Erythroblast (primary cell): ENCODE measurements at regions not wholly inside any gene's neighbourhood (a gene's known extent, or its start where the extent isn't known, plus 50 kb on each side); places are given as distances from the start of the nearest gene placed in this dataset.
"Not testable (repeated sequence)": the region's sequence is repeated elsewhere in the genome, so short reads cannot be mapped to it uniquely, and the experiment has no call there.

Experiments
- DNase-seq, 2 experiments: peaks; one replicate each; lab custom pipeline; 2025; lab: John Stamatoyannopoulos, UW
- GATA1 ChIP-seq: IDR thresholded peaks from 2 replicates; pipeline ENCODE4 v1.6.1; 2011; ENCODE audit warnings: low read depth, mild to moderate bottlenecking, control low read depth, low read length, moderate library complexity
- POLR2A ChIP-seq: IDR thresholded peaks from 2 replicates; pipeline ENCODE4 v1.6.1; 2011; ENCODE audit warnings: mild to moderate bottlenecking, low read length

GRCh38 chr3:89679686-89680085 is 572.3 kb downstream of the EPHA3 start:
- no peak for DNase-seq
- TF ChIP-seq POLR2A (no peak), GATA1 (no peak)

- no peak for TF ChIP-seq POLR2A
- no peak for TF ChIP-seq GATA1
- no peak for DNase-seq
Observed at GRCh38 chr3:89682556-89682955, 575.1 kb downstream of the EPHA3 start.

DNA sequence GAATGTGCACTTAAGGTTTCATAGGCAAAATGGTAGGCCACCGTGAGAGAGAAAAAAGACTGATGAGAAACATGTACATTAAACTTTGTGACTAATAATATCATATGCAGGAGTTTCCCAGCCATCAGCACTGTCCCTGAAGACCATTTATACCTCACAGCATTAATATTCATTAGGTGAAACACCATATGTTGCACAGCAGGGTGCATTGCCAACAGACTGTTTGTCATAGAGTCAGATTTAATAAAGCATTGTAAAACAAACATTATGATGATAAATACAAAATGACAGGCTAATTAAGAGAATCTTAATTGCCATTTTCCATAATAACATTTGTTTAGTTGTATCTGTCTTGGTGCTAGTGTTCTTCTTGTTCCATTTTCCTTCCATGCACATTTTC is 578.3 kb downstream of the EPHA3 start:
- no peak for TF ChIP-seq GATA1
- TF ChIP-seq POLR2A, result no peak

DNA sequence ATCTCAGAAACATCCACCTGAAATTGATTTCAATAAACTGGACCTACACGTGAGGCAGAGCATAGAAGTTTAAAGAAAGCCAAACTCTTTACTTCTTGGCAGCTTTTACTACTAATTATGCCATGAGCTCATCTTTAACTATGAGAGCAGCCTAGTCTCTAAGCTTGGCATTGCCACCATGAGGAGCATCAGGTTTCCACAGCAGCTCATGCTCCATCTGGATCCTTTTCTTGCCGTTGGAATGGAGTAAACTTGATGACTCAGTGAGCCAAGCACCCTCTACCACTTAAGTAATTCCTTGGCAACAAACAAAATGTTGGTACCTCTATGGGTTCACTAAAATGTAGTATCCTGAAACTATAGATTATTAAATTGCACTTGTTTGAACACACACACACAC is 583.2 kb downstream of the EPHA3 start:
- DNase-seq, result no peak
- no peak for TF ChIP-seq POLR2A
- TF ChIP-seq GATA1, result no peak

More for the DNA sequence above, 578.3 kb downstream of the EPHA3 start:
- no peak for DNase-seq

DNA sequence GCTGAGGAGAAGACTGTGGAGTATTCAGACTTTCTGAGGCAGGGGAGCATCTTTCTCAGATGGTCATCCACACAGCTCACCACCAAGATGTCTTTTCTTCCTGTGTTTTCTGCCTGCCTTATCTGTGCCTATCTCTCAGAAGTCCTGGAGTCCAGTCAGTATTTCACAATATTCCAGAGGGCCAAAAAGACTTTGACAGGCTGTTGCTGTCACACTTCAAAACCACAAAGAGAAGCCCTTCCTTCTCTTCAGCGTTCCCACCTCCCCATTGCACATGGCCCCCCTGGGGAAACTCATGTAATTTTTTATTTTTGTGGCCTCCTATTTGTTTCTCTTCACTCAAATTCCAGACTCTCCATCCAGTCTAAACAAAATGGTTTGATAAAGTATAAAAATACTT is 585.2 kb downstream of the EPHA3 start:
- TF ChIP-seq GATA1 (no peak), POLR2A (no peak)
- no peak for DNase-seq

- TF ChIP-seq POLR2A, result no peak
- no peak for TF ChIP-seq GATA1
- DNase-seq, result no peak
Observed at GRCh38 chr3:89697321-89697916, 590.0 kb downstream of the EPHA3 start.

DNA sequence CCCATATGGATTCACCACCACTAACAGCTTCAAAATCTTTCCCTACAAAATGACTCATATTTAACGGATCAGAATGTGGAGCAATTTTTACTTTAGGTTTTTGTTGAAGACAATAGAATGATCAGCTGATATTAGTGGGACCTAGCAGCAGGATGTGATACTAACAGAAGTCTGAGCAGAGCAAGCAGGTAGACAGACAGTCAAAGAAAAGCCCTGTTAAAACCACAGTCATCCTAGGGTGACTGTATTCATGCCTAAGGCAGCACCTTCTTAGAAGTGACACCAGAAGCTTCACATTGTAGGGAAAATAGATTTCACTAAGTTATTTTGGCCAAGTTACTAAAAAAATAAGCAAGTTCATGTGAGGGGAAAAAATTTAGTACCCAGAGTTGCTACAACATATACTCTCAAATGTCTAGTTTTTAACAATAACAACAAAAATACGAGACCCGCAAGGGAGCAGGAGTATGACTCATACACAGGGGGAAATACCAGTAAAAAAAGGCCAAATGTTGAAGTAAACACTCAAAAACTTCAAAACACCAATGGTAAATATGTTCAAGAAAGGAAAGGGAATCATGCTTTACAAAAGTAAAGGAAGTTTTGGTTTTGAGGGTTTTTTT is 590.9 kb downstream of the EPHA3 start:
- no peak for TF ChIP-seq GATA1
- TF ChIP-seq POLR2A, result no peak
- DNase-seq, result no peak

GRCh38 chr3:89699229-89699628 is 591.8 kb downstream of the EPHA3 start:
- no peak for TF ChIP-seq POLR2A
- no peak for TF ChIP-seq GATA1
- no peak for DNase-seq

DNA sequence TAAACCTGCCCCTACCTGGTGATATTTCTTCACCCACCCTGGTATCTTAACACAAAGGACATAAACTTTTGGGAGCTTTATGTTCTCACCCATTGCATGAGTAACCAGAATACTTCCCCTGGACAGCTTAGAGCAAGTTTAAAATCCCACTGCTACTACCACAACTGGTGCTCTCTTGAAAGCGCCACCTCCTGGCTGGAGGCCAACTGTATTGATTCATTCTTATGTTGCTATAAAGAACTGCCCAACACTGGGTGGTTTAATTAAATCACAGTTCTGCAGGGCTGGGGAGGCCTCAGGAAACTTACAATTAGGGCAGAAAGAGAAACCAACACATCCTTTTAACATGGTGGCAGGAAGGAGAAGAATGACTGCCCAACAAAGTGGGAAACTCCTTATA is 592.4 kb downstream of the EPHA3 start:
- TF ChIP-seq POLR2A (no peak), GATA1 (no peak)
- no peak for DNase-seq

GRCh38 chr3:89702404-89702803 is 595.0 kb downstream of the EPHA3 start:
- TF ChIP-seq GATA1 (no peak), POLR2A (no peak)
- DNase-seq, result no peak

DNA sequence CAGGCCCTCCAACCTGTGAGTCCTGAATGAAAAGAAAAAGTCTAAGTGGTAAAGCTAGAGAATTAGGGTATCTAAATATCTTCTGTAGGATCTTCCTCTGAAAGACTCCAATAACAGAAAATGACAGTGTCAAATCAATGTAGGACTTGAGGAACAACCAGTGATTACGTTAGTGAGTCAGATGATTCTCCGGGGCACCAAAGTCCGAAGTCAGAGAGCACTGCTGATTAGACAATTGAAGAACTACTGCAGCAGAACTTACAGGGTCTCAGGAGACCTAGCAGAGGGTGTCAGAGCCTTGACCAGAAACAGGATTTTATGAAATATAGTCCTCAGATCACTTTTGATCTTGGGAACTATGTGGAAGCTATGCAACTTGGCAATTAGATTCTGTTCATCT is 605.8 kb downstream of the EPHA3 start:
- TF ChIP-seq GATA1, result no peak
- no peak for TF ChIP-seq POLR2A
- no peak for DNase-seq

DNA sequence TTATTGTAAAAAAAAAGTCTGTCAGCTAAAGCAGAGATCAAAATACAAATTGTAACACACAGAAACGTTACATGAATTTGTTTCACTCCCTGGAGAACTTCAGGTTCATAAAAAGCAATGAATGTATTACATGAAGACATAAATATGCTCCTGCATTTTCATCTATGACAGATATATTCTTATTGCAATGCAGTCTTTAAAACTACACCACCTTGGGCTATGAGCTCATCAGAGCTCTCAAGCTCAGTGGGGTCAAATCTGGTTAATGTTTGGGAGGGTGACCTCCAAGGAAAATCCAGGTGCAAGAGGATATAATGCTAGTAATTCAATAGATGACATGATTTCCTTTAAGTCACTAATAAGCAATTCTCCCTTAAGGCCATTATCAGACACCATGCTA is 606.8 kb downstream of the EPHA3 start:
- no peak for DNase-seq
- TF ChIP-seq POLR2A, result no peak
- no peak for TF ChIP-seq GATA1

DNA sequence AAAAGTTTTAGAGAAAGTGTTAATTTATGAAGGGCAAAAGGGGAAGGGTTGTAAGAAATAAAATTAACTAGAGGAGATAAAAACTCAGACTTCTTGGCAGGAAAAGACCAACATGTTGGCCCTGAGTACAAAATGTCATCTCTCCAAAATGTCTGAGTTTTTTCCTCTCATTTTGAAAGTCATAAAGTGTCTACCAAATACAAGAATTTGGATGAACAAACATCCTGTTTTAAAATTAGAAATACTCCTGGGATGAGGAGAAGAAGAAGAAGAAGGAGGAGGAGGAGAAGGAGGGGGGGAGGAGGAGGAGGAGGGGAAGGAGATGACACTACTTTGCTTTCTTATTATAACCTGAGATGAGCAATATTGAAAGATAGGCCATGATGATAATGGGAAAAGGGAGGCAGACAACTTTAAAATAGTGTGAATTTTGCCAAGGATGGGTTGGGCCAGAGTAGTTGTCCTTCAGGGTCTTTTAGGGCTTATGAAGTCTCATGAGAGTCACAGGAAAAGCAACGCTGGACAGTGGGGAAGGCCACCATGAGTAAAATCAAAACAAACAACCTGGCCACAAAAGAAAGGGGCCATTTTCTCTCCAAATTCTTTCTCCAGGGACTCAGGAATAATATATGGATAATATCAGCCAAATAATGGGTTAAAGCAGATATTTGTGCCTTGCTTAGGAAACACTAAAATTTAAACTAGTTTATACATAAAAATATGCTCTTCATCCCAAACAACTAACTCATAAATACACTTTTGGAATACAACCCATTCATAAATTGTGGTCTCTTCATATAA is 632.9 kb downstream of the EPHA3 start:
- DNase-seq, result no peak
- TF ChIP-seq GATA1 (no peak), POLR2A (no peak)

DNA sequence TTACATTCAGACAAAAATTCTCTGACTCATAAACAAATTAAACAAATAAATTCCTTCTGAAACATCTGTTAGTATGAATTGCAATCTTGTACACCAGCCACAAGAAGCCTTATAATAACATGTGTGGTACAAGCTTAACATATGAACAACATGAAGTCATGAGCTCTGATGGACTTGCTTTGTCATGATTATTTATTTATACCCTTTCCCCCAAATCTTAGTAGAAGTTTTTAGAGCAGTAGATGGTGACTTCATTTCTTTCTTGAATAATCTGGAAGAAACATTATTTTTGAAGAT is 633.4 kb downstream of the EPHA3 start:
- no peak for DNase-seq
- TF ChIP-seq GATA1 (no peak), POLR2A (no peak)

GRCh38 chr3:89742546-89742945 is 635.1 kb downstream of the EPHA3 start:
- DNase-seq, result no peak
- TF ChIP-seq GATA1 (no peak), POLR2A (no peak)

DNA sequence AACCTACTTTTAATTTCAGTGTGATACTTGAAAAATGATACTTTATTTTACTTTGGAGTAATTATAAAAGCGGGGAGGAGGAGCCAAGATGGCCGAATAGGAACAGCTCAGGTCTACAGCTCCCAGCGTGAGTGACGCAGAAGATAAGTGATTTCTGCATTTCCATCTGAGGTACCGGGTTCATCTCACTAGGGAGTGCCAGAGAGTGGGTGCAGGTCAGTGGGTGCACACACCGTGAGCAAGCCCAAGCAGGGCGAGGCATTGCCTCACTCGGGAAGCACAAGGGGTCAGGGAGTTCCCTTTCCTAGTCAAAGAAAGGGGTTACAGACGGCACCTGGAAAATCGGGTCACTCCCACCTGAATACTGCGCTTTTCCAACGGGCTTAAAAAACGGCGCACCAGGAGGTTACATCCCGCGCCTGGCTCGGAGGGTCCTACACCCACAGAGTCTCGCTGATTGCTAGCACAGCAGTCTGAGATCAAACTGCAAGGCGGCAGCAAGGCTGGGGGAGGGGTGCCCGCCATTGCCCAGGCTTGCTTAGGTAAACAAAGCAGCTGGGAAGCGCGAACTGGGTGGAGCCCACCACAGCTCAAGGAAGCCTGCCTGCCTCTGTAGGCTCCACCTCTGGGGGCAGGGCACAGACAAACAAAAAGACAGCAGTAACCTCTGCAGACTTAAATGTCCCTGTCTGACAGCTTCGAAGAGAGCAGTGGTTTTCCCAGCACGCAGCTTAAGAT is 640.3 kb downstream of the EPHA3 start:
- DNase-seq, result not testable (repeated sequence)
